GM18861 (cell line): ENCODE measurements at regions not wholly inside any gene's neighbourhood (a gene's known extent, or its start where the extent isn't known, plus 50 kb on each side); places are given as distances from the start of the nearest gene placed in this dataset.

Experiments used
- ATAC-seq: cut with Tn5 transposase; IDR thresholded peaks from one replicate; pipeline ENCODE4 v1.9.1; 2021; ENCODE audit not compliant: unreplicated experiment

DNA sequence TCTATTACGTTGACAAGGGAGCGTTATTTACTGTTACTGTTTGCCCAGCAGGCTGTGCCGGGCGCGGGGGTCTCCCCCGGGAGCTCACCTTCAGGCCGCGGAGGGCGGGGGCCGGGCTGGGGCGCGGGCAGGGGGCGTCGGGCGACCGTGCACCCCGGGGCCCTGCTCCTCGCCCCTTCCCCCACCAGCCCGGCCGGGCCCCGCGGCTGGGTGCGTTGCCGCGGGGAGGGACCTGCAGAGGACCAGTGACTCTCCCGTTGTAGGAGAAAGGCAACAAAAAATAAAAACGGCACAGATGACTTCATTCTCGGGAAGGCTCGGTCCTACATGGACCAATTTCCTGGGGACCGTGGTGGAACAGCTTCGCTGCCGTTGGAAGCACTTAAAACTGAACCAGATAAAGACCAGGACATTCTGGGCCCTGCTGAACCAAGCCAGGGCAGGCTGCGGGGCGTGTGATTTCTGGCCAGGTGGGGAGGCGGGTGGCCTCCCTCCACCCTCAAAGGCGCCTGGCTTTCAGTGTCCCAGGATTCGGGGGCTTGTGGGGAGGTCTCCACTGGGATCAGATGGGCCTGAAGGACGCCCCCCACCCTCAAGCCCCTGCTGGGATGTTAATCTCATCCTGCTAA, 57.4 kb downstream of the IGLL1 start:
- no peak for ATAC-seq

DNA sequence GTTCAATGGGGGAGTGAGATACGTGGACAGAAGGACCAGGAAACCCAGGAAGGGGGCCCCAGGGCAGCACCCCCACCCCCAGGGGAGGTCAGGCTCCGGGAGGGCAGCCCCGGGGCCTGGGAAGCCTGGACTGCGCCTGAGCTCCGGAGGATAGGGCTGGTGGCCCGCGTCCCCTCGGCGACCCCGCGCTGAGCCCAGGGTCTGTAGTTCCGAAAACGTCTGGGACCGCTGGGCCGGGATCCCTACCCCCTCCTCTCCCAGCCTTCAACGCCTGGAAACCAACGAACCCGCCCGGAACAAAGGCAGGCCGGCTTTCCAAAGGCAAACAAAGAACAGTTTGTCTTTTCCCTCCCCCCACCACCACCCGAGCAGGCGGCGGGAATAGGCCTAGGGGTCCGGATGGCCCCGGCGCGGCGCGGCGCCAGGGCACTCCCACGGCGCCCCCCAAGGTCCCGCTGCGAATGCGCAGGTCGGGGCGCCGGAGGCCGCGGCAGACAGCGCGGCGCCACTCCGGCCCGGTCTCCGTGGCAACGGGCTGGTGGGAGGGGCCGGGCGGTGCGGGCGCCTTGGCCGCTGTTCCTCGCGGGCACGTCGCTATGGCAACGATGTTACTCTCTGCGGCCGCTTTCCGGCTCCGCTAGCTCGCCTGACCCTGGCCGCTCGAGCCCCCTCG, 58.5 kb downstream of the IGLL1 start:
- ATAC-seq, result no peak

DNA sequence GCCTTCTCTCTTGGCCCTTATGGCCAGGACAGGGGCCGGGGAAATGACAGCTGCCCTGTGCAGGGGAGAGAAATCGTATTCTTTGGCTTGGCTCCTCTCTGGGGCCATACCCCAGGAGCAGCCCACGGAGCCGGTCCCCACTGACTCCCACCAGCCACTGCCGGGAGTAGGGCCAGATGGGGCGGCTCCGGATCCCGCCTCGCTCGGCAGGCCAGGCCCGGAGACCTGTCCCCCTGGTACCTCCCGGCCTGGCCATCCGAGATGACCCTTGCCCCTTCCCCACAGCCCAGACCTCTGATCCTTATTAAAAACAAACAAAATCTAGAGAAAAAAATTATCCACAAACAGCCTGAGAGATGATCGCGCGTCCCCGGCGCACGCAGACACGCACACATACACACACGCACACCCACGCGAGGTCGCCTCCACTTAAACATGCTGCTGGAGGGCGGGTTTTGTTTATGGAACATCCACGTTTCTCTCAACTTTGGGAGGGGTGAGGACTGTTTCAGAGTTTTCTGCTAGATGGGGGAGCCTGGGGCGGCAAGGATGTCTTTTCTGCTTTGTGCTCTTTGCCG, 59.1 kb downstream of the IGLL1 start:
- no peak for ATAC-seq

DNA sequence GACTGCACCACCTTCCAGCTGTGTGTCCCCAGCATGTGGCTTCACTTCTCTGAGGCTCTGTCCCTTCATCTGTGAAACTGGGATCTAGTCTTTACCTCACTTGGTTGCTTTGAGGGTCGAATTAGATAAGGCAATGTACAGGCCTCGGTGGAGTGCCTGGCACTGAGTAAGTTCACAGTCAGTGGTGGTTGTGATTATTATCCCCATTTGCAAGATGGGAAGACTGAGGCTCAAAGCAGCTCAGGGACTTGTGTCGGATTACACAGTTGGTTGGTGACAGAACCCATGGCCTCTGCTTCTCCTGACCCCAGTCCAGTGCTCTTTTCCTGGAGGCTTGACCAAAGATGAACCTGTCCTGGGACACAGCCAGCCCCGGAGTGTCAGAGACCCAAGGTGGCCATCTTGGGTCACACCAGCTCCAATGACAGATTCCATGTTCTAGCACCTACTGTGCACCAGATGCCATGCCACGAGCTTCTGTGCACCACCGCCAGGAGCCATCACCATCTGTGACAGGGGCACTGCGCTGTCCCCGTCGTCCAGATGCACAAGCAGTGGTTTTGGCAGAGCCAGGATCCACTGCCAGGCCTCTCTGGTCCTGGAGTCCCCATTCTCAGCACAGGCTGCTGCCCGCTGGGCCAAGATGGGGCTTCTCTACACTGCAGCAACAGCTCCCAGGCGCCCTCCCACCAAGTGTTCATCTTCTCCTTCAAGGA, 60.5 kb downstream of the IGLL1 start:
- no peak for ATAC-seq

DNA sequence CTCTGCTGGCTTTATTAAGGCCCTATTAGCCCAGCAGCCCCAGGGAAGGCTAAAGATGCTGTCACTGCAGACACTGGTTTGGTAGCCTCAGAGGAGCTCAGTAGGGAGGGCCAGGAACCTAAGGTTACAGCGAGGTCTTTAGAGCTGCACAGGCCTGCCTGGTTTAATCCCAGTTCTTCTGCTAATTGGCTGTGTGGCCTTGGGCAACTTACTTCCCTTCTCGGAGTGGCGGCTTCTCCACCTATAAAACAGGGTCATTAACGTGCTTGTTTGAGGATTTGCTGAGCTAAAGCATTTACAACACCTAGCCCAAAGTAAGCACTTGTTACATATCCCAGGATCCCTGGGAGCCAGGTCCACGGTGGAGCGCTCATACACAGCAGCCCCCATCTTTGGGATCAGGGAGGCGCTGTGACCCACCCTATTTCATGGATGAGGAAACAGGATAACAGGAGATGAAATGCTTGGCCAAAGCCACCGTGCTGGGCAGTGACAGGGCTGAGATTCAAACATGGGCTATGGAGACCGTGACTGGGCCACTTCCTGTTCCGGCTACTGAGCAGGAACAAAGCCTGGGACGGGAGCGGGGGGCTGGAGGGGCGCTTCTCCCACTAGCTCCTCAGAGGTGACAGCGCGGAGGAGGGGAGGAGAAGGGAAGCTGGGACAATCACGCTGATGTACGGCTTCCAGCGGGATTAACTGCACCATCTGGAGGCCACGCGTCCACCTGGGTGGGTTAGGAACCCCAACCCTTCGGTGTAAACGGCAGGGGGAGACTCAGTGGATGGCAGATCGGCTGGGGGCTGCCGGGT, 61.5 kb downstream of the IGLL1 start:
- ATAC-seq, result no peak

DNA sequence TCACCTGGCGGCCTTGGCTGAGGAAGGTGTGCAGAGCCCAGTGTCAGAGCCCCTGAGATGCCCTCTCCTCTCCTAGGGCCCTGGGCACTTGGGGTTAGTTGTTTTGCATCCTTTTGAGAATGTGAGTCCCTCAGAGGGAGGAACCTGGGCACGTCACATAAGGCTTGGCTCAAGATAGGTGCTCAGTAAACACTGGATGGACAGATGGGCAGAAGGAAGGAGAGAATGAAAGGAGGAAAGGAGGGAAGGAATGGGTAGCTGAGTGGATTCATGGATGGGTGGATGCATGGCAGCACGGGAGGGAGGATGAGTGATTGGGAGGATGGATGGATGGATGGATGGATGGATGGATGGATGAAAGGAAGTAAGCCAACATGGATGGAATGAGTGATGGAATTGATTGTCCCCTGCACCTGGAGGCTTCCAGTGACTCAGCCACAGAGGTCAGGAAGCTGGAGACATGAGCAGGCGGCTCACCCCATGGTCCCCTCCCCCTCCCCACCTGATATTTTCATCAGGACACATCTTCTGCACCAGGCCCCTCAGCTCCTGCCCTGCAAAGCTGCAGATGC, 62.2 kb downstream of the IGLL1 start:
- ATAC-seq, result no peak

DNA sequence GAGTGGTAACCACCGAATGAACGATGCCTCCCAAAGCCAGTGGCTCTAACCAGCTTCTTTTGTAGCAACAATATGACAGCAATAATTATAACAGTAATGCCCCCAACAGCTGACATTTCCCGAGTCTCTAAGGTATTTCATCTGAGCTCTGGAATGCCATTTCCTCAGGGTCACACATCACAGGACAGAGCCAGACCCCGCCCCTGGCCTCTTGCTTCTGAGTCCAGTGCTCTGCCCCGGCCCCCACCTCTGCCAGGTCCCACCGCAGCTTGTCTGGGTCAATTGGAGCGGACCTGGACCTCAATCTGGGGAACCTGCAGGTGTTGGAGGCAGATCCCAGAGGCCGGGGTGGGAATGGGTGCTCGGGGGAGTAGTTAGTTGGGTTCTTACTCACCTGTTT, 63.8 kb downstream of the IGLL1 start:
- no peak for ATAC-seq

DNA sequence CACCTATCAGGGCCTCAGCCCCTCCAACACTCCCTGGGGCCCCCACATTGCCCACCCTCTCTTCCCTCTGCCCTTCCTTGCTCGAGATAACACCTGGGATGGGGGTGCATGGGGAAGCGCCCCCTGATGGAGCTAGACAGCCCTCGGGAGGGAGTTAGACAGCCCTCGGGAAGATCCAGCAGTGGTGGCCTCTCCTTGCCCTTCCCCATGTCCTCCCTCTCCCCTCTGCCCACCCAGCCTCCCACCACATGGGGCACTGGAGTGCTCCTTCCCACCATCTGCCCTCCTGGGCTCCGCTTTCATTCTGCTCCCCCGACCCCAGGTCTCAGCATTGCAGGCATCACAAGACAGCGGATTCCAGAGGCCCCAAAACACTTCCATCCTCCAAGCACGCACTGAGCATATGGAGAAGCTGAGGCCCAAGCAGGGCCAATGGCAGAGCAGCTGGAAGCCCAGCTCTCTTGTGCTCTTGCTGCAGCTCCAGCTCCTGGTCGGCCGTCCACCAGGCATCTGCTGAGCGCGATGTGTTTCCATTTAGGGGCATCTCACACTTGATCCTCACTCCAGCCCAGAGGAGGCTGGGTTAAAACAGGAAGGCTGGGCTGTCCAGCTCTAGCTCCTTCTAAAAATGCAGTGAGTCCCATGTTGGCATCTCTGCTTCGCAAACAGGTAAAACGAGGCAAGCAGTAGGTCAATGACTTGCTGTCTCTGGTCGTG, 65.6 kb downstream of the IGLL1 start:
- ATAC-seq, result no peak

DNA sequence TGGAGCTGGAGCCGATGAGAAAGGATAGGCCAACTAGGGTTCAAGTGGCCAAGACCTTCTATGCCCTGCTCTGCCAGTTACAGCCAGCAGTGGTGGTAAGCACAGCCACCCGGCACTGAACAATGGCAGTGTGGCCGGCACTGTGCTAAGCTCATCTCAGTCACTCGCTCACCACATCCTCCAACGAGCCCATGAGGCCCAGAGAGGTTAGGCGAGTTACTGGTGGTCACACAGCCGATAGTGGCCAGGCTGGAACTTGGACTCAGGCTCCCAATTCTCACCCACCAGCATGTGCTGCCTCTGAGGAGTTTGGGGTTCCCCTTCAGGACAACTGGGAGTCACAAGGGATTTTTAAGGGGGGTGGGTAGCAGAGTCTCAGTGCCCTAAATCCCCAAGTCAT, 66.4 kb downstream of the IGLL1 start:
- ATAC-seq, result no peak

DNA sequence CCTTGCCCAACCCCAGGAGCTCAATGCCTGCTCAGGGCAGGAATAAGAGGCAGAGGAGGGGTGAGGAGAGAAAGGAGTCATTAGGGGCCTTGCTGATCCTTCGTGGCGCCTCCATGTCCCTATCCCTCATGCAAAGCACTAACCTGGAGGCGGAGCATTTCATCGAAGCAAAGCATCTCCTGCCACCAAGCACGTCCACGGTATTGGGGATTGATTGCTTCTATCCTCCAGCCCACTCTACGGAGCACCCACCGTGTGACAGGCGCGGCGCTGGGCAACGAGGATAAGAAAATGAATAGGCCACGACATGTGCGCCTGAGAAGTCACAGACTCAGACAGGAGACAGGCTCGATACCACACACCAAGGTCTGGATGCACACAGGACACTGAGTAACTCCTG, 67.0 kb downstream of the IGLL1 start:
- no peak for ATAC-seq

DNA sequence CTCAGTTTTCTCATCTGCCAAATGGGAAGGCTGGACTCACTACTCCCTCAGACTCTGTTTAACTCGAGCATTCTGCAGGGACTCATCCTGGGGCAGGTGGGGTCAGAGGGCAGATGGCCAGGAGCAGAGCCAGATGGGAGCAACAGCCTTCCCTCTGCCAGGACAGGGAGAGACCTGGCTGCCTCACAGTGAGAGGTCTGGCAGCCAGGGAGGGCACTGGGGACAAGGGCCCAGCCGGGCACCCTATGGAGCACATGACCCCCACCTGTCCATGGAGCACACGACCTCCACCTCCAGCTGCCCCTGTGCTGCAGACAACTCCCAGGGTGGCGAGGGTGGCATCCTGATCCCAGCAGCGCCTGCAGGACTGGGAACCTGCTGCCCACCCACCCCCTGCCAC, 67.4 kb downstream of the IGLL1 start:
- ATAC-seq, result no peak

DNA sequence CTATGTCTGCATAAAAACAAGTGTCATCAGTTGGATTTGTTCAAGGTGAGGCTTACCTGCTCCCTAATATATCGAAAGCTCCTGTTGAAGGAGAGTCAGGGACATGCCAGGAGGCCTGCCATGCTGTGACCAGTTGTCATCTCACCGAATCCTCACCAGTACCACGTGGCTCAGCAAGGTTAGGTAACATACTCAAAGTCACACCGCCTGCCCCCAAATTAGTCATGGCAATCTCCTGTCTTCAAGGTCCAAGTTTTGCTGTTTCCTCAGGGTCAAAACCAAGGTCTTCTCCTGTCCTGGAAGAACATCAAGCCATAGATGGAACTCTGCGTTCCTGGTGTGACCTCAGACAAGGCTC, 67.8 kb downstream of the IGLL1 start:
- no peak for ATAC-seq

DNA sequence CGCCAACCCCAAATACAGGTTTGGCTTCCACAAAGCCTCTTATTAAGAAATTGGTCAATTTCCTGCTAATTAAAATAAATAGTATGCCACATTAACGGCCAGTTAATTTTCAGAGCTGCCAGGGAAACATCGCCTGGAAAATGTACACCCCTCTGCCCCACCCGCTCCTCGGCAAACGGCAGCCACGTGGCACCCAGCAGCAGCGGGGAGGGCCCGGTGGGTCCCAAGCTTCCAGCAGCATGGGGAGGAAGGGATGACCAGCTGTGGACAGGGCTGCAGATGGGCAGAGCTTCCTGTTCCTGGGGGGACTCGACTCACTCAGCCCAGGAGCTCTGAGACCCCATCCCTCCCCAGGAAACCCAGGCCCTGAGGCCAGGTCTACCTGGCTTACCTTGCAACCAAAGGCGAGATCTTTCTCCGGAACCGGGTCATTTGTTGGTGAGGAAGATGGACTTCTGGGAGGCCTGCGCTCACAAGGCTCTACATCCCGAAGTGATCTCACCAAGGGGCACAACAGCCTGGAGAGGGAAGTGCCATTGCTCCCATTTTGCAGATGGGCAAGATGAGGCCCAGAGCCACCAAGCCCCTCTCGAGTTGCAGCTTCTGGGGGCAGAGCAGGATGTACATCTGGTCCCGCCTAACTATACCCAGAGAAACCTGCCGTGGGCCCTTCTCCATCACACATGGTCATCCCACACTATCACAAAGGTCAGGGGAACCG, 68.3 kb downstream of the IGLL1 start:
- ATAC-seq, result no peak

DNA sequence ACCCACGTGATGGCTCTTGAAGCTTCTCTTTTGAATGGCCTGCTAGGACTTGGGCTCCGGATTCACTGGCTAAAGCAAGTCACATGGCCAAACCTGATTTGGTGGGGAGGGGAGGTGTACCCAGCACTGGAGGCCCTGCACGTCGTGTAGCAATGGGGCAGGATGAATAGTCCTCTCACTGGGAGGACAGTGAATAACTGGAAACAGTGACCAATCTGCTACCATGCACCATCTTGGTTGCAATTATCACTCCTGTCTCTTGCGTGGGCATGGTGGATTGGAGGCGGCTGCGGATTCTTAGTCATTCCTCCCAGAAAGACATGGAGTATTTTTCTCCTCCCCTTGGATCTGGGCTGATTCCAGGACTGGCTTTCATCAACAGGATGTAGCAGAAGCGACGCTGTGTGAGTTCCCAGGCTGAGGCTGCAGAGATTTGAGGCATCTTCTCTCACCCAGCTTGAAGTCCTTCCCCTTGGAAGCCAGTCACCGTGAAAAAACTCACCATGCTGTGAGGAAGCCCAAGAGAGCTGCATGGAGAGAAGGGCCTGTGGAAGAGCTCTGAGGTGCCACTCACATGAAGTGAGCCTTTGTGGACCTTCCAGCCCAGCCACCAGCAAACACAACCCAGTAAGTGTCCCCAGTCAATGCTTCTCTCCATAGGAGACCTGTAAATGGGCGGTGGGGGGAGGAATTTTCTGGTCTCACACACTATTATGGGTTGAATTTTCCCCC, 70.4 kb downstream of the IGLL1 start:
- no peak for ATAC-seq

DNA sequence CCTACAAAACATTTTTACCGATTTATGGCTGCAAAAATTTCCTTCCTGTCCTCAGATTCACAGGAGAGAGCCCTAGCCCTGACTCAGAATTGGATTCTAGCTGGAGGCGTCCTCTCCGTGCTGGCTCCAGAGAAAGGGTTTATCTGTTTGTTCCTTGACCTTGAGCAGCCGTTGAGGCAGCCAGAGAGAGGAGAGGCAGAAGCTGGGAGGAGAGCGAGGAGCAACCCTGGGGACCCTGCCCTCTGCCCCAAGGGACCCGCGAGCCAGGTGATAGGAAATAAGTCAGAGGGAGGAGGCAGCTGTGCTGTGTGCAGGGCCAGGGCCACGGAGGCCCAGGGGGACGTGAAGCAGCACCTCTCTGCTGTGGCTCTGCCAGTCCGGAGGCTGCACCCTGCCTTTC, 75.6 kb downstream of the IGLL1 start:
- ATAC-seq, result no peak

DNA sequence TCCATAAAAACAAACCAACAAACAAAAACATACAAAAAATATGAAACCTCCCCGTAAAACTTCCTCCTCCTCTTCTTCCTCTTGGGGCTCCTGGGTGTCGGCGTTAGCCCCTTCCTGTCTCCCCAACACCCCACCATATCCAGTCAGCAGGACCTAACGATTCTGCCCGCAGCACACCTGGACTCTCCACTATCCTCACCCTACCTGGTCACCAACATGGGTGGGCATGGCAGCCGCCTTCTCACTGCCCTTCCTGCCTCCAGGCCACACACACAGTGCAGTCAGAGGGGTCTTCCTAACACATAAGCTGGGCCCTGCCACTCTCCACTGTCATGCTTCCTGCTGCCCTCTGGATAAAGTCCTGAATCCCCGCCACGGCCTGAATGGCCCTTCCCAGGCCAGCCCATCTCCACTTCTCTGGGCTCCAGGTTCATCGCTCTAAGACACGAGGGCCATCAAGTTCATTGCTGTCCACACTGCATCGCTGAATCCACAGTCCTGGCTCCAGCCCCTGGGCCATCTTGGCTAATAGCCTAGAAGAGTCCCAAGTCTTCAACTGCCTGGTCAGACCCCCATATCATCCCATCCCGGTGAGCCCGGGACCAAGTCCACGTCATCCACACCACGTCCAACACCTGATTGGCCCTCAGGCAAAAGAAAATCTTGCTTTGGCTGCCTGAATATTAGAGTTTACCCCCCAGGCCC, 76.2 kb downstream of the IGLL1 start:
- ATAC-seq, result no peak

DNA sequence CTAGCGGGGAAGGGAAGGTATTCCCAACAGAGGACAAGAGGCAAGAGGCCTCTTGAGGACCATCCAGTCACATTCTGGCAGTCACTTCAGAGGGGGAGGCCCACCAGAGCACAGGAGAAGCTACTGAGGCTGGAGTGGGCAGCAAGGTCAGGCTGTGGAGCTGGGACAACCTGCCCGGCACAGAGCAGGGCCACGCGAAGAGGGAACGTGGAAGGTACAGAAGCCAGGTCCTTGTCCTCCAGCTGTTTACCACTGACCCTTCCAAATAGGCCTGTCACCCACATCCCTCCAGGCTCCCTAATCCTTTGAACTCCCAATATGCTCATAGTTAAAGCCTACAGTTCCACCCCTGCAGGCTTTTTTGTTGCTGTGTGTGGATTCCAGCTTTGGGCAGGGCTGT, 76.9 kb downstream of the IGLL1 start:
- ATAC-seq, result no peak

DNA sequence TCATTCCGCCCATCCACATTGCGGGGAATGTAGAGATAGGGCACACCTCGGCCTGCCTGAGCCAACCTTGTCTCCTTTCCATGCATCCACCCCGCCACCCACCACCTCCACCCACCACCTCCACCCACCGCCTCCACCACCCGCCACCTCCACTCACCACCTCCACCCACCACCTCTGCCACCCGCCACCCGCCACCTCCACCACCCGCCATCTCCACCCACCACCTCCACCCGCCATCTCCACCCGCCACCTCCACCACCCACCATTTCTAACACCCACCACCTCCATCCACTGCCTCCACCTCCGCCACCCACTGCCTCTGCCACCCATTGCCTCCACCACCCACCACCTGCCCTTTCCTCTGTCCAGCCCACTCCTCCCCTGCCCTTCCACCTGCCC, 78.4 kb downstream of the IGLL1 start:
- ATAC-seq, result no peak

DNA sequence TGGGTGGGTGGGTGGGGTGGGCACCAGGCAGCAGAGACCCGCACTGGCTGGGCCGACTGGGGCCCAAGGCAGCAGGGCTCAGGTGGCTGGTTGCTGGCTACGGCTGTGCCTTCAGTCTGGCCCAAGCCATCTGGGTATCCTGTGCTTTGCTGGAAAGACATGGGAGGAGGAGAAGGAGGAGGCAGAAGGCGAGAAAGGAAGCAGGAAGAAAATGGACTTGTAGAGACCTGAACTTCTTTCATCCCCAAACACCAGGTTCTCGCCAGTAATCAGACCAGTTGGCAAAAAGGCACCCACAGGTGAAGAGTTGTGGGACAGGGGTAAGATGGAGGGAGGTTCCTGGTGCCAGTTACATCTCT, 78.8 kb downstream of the IGLL1 start:
- ATAC-seq, result no peak
